ENCODE measurements at regions not wholly inside any gene's neighbourhood (a gene's known extent, or its start where the extent isn't known, plus 50 kb on each side); places are given as distances from the start of the nearest gene placed in this dataset.

DNA sequence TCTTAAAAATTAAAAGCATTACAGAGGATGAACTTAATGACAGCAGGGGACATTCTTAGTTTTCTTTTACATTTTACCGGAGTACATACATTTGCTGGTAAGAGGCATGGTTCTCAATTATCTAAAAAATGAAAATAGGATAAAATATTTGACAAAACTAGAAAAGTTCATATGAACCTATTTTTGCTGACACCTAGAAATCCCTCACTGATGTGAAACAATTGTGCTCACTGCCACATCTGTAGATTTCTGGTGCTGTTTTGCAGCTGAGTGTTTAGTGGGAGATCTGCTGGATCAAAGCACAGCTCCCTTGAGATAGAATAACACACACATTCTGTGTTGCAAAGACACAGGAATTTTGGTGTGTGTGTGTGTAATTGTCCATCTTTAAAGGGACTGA lies 392.9 kb upstream of the B3GALT2 start:
- CTCF ChIA-PET = no interaction called here
- Mint-ChIP-seq H3K9me3 (peaks cover 2% of the 10 kb centered on the region), H3K4me3 (no peak overlapping the region), H3K36me3 (ENCODE audit: low read depth) (peaks cover 2% of the 10 kb centered on the region), H3K4me1 (ENCODE audit: low read depth) (no peaks in the 10 kb centered on the region), H3K27me3 (no peaks in the 10 kb centered on the region), H3K27ac (no peak overlapping the region)
- intact Hi-C loops (cut with micrococcal nuclease) = no loop called here
- TF ChIP-seq, protein P1, sequence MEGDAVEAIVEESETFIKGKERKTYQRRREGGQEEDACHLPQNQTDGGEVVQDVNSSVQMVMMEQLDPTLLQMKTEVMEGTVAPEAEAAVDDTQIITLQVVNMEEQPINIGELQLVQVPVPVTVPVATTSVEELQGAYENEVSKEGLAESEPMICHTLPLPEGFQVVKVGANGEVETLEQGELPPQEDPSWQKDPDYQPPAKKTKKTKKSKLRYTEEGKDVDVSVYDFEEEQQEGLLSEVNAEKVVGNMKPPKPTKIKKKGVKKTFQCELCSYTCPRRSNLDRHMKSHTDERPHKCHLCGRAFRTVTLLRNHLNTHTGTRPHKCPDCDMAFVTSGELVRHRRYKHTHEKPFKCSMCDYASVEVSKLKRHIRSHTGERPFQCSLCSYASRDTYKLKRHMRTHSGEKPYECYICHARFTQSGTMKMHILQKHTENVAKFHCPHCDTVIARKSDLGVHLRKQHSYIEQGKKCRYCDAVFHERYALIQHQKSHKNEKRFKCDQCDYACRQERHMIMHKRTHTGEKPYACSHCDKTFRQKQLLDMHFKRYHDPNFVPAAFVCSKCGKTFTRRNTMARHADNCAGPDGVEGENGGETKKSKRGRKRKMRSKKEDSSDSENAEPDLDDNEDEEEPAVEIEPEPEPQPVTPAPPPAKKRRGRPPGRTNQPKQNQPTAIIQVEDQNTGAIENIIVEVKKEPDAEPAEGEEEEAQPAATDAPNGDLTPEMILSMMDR (IDR thresholded peaks at IDR 0.05) = no peak
- ATAC-seq = no peak
- POLR2A ChIA-PET = no interaction called here
- DNase-seq = no peak

DNA sequence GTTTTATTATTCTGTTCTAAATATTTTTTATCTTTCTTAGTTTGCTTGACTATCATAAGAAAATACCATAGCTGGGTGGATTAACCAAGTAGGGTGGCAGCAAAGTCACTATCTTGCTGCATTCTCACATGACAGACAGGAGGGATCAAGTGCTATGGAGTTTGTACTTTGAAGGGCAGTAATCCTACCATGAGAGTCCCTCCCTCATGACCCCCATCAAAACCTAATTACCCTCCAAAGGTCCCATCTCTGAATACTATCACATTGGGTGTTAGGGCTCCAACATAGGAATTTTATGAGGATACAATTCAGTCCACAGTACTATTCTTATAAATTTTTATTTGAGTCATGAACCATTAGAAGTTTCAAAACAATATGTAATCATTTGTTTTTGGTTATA lies 388.5 kb upstream of the B3GALT2 start:
- TF ChIP-seq, protein P1 (IDR thresholded peaks at IDR 0.05) = no peak
- Mint-ChIP-seq H3K9me3 (peaks cover 18% of the 10 kb centered on the region), H3K4me3 (no peak overlapping the region), H3K27ac (no peak overlapping the region), H3K27me3 (no peaks in the 10 kb centered on the region), H3K4me1 (ENCODE audit: low read depth) (peaks cover 4% of the 10 kb centered on the region), H3K36me3 (ENCODE audit: low read depth) (peaks cover 6% of the 10 kb centered on the region)
- POLR2A ChIA-PET = interaction anchor here (1.1 kb wide), 1 partner anchor 12 kb away, joined by 3 read pairs; no protein-coding TSS in a partner anchor
- intact Hi-C loops (cut with micrococcal nuclease) = no loop called here
- ATAC-seq (no peak), DNase-seq (no peak)
- CTCF ChIA-PET = interaction anchor here (1.2 kb wide), 1 partner anchor 9 kb away, joined by 3 read pairs; no protein-coding TSS in a partner anchor

DNA sequence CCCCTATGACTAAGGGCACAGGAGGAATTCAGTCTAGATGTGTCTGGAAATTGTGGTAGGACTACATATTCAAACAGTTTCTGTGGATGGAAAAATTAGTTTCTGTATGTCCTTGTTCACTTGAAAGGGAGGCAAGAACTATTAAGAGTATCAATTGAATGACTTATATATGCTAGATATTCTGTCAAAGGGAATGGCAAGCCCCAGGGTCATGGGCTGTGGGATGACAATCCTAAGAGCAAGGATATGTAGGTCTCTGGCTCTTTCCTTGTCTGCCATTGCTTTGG lies 383.5 kb upstream of the B3GALT2 start:
- ChIA-PET POLR2A (no interaction called here), CTCF (no interaction called here)
- TF ChIP-seq, protein P1 (IDR thresholded peaks at IDR 0.05) = no peak
- Mint-ChIP-seq H3K36me3 (ENCODE audit: low read depth) (peaks cover 13% of the 10 kb centered on the region), H3K9me3 (peaks cover 19% of the 10 kb centered on the region), H3K4me1 (ENCODE audit: low read depth) (peaks cover 25% of the 10 kb centered on the region), H3K27ac (peak overlapping the region; percentile 86), H3K4me3 (no peak overlapping the region), H3K27me3 (no peaks in the 10 kb centered on the region)
- no peak for DNase-seq
- intact Hi-C loops (cut with micrococcal nuclease) = no loop called here
- no peak for ATAC-seq

DNA sequence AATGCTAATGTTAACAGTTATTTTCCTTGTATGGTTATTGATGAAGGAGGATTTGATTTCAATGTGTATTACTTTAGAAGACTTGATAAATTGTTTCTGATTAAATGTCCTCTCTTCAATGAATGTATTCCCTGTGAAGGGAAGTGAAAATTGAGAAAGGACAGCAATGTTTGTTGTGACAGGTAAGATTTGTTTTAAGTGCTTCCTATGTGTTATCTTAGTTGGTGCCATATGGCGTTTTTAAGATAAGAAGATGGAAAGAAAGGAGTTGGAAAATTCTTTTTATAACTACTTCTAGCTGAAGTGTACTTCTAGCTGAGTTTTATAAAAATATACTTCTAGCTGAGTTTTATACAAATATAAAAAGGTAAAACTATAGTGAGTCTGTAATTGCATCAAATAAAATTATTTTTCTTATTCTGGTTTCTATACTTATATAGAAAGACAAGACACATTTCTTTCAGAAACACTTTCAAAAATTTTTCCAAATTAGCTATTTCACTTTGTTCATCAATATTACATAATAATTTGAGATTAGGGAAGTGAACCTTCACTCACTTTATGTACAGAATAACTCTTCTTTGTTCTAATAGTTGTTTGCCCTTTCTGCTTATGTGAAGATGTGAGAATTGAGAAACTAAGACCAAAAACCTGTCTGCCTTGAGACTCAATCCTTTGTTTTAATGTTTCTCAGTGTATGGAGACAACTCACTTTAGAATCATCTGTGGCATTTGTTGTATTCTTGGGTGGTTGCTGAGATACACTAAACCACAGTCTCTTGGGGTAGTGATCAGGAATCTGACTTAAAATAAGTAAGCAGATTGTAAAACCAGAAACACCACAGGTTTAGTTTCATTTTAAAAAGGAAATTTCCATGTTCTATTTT lies 382.9 kb upstream of the B3GALT2 start:
- intact Hi-C loops (cut with micrococcal nuclease) = no loop called here
- H3K27me3 Mint-ChIP-seq = no peaks in the 10 kb centered on the region
- TF ChIP-seq, protein P1 (IDR thresholded peaks at IDR 0.05) = no peak
- ATAC-seq = peak; percentile 89
- no peak overlapping the region for H3K4me3 Mint-ChIP-seq
- DNase-seq = peak; percentile 19
- H3K9me3 Mint-ChIP-seq = peaks cover 19% of the 10 kb centered on the region
- peaks cover 13% of the 10 kb centered on the region for H3K36me3 Mint-ChIP-seq (ENCODE audit: low read depth)
- CTCF ChIA-PET = interaction anchor here (1.0 kb wide), 1 partner anchor 11 kb away, joined by 3 read pairs; no protein-coding TSS in a partner anchor
- H3K4me1 Mint-ChIP-seq (ENCODE audit: low read depth) = peaks cover 25% of the 10 kb centered on the region
- POLR2A ChIA-PET = interaction anchor here (0.6 kb wide), 1 partner anchor 443 kb away, joined by 3 read pairs; no protein-coding TSS in a partner anchor
- H3K27ac Mint-ChIP-seq = peak overlapping the region; percentile 86

DNA sequence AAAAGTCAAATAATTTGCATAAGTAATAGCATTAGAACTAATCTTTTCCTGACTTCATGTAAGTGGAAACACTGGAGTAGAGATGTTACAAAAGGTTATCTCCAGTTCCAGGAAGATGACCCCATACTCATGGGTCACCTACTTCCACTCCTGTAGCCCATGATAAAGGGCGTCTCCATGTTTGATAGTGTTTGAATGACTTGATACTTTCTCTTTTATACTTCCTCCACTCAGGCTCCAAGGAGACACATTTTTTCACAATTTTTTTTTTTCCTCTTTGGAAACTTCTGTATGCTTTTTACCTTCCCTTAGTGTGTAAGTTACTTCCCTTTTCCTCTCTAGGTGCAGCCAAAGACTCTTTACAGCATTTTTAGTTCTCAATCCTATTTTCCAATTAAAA lies 382.1 kb upstream of the B3GALT2 start:
- Mint-ChIP-seq H3K36me3 (ENCODE audit: low read depth) (peaks cover 13% of the 10 kb centered on the region), H3K27ac (peak overlapping the region; percentile 66), H3K27me3 (no peaks in the 10 kb centered on the region), H3K4me1 (ENCODE audit: low read depth) (peaks cover 25% of the 10 kb centered on the region), H3K9me3 (peaks cover 18% of the 10 kb centered on the region), H3K4me3 (no peak overlapping the region)
- CTCF ChIA-PET = interaction anchor here (0.7 to 1.0 kb wide), 2 partner anchors 12 to 18 kb away, joined by 3 read pairs; no protein-coding TSS in a partner anchor
- no peak for DNase-seq
- ATAC-seq = no peak
- TF ChIP-seq, protein P1 (IDR thresholded peaks at IDR 0.05) = no peak
- intact Hi-C loops (cut with micrococcal nuclease) = no loop called here
- POLR2A ChIA-PET = no interaction called here
